BJ (cell line): ENCODE measurements at regions not wholly inside any gene's neighbourhood (a gene's known extent, or its start where the extent isn't known, plus 50 kb on each side); places are given as distances from the start of the nearest gene placed in this dataset. TPM values are rescaled to one million over a fixed set of nuclear protein-coding genes. Genes with fewer than 3 reads are reported as not detected.

Experiments
- CTCF ChIA-PET: fragments of 350-600 bp; formaldehyde crosslinking; extraction: SDS; loops from one replicate; lab custom pipeline; 2021; ENCODE audit warnings: antibody characterized with exemption, inconsistent platforms; lab: Yijun Ruan, JAX
- POLR2A ChIA-PET: fragments of 300-600 bp; sonication (Branson Sonifier 250); formaldehyde crosslinking; extraction: SDS; loops from one replicate; lab custom pipeline; 2021; ENCODE audit warnings: antibody characterized with exemption; lab: Charles Lee
- DNase-seq: peaks from one replicate; pipeline ENCODE4 v3.0.0-alpha.2; 2011; ENCODE audit warnings: low read depth
- H3K27me3 ChIP-seq: 2 replicates; pipeline ENCODE4 v1.6.0; 2011; ENCODE audit warnings: low read length; ENCODE audit not compliant: control insufficient read depth, insufficient read depth
- H3K36me3 ChIP-seq: 2 replicates; pipeline ENCODE4 v1.5.1; 2011; ENCODE audit warnings: low read length; ENCODE audit not compliant: control insufficient read depth, insufficient read depth
- H3K4me3 ChIP-seq: 2 replicates; pipeline ENCODE4 v1.5.1; 2011; ENCODE audit warnings: low read depth, mild to moderate bottlenecking, control low read depth, low read length
- CTCF ChIP-seq: IDR thresholded peaks from 2 replicates; pipeline ENCODE4 v1.5.1; 2011; ENCODE audit warnings: low read depth, mild to moderate bottlenecking, control low read depth, inconsistent platforms, low read length, moderate library complexity; ENCODE audit not compliant: insufficient read depth
- small RNA-seq: library from RNA; depleted of rRNA; stranded (forward); fragments of <200 nt; gene quantifications from one replicate; pipeline ENCODE3, GENCODE V24; 2012; ENCODE audit warnings: low replicate concordance, low read depth; ENCODE audit not compliant: insufficient read length

GRCh38 chr1:202067188-202067974 is 55.3 kb upstream of the GPR37L1 start:
- H3K4me3 ChIP-seq, result no peak overlapping the region
- no peaks in the 10 kb centered on the region for H3K36me3 ChIP-seq
- CTCF ChIA-PET, result no interaction called here
- no peak for TF ChIP-seq CTCF
- POLR2A ChIA-PET, result no interaction called here
- no peak for DNase-seq
- peaks cover 3% of the 10 kb centered on the region for H3K27me3 ChIP-seq

- no peak for TF ChIP-seq CTCF
- POLR2A ChIA-PET, result no interaction called here
- CTCF ChIA-PET, result interaction anchor here (0.8 to 1.3 kb wide), 3 partner anchors 50 to 69 kb away, joined by 3 read pairs; no protein-coding TSS in a partner anchor
- H3K27me3 ChIP-seq, result peaks cover 3% of the 10 kb centered on the region
- no peaks in the 10 kb centered on the region for H3K36me3 ChIP-seq
- no peak for DNase-seq
- H3K4me3 ChIP-seq, result no peak overlapping the region
Measured at GRCh38 chr1:202068596-202068995, 54.1 kb upstream of the GPR37L1 start.

- ChIA-PET POLR2A (no interaction called here), CTCF (no interaction called here)
- no peak overlapping the region for H3K4me3 ChIP-seq
- no peaks in the 10 kb centered on the region for H3K36me3 ChIP-seq
- peaks cover 3% of the 10 kb centered on the region for H3K27me3 ChIP-seq
- no peak for DNase-seq
- no peak for TF ChIP-seq CTCF
Measured at GRCh38 chr1:202069662-202070061, 53.1 kb upstream of the GPR37L1 start.

GRCh38 chr1:202072211-202072765 is 50.4 kb upstream of the GPR37L1 start:
- no peak overlapping the region for H3K4me3 ChIP-seq
- DNase-seq, result no peak
- POLR2A ChIA-PET, result no interaction called here
- no peaks in the 10 kb centered on the region for H3K36me3 ChIP-seq
- TF ChIP-seq CTCF, result no peak
- CTCF ChIA-PET, result no interaction called here
- H3K27me3 ChIP-seq, result peaks cover 1% of the 10 kb centered on the region; the same call in 1 of the 2 replicates

Small RNA genes lying in the stretch of these regions (small RNA-seq; reads per million reads assigned to genes)
- not detected for gene RF00019
